Stimulated activated CD4-positive, alpha-beta T cell treated with anti-CD3 and anti-CD28 coated beads, Interleukin-4, amount 100 ng/mL, for 4 hours (primary cell): ENCODE measurements at regions not wholly inside any gene's neighbourhood (a gene's known extent, or its start where the extent isn't known, plus 50 kb on each side); places are given as distances from the start of the nearest gene placed in this dataset.
A peak's percentile ranks its signal among the peaks of the same experiment; 100 is the strongest.

ENCODE experiments used
- DNase-seq, 2 experiments: peaks; one replicate each; pipeline ENCODE4 v3.0.0-alpha.2; 2020

DNA sequence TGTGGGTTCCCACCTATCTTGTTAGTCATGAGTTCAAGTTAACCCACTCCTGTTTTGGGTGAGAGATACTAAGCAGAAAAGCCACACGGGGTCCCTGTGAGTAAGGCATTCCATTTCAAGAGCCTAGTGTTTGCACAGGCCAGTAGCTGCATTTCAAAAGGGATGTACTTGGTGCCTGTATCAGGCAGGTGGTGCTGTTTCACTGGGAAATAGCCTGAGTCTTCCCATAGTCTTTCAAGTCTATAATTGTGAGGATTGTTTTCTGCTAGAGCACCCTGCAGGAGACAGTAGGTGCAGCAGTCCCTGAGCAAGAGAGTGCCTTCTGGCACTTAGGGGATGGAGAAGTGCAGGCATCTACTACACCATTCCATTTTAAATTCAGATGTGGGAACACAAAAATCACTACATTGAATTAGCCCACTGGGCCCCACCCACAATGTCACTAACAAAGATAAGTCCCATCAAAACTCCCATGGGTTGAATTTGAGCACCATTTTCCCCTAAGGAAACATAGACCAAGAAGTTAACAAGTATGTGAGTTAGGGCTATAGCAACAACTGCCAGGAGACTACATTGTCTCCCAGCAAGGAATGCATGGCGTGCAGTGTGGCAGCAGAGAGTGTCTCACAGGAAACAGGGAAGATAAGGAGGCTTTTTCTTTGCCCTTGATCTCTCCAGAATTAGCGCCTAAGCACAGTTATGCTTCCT lies 263.2 kb downstream of the COX7C start:
- peak in 1 of 2 experiments; percentile 15 for DNase-seq

DNA sequence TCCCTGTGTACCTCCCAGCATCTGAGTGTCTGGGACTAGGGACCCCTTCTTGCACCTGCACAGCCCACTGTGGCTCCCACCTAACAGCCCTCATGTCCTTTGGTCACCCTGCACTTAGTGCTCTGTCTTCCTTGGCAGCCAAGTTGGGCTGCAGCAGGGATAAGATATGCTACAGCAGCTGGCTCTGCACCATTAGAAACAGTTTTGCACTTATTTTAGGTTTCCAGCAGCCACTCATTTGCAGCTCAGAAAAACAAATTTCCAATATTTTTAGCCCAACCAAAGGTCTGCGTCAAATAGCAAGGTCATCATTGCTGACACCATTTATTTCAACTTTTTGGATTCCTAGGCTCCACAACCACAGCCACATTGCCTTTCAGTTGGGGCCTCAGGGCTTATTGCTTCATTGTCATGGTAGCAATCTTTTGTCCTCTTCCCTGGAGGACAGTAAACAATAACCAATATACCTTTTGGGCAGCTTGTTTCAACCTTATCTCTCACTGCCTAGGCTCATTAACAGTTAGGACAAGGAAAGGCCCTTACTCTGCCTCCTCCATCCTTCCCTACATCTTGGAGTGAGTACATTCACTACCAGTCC lies 263.9 kb downstream of the COX7C start:
- no peak for DNase-seq

DNA sequence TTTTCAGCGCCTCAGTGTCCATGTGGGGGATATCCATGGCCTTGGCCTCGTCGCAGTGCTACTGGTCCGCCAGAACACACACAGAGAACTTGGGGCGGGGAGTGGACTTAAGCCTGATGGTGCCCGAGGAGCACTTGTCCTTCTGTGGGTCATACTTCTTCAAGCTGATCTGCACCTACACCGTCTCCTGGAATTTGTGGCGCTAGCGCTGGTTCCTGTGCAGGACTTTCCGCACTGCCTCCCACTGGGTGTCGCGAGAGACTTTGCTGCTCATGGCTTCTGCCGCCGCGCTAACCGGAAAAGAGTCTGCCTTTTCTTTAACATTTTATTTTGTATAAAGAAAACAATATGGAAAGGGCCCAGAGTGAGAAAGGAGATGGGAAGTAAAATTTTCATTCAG lies 266.9 kb downstream of the COX7C start:
- DNase-seq = no peak

DNA sequence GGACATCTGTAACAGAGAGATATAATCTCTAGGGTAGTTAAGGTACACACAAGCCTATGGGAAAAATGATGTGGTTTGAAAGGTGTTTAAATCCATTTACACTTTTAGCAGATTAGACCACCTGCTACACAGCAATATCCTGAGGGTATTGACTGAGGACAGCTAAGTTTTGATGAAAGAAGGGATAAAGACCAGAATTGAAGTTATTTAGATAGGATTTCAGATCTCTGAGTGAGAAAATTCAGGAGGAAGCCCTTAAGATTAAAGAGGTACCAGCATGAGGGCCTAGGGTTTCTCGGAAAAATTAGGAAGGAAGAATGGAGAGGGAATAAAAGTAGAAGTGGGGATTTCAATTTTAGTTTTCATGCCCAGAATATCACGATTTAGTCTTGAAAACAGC lies 267.3 kb downstream of the COX7C start:
- no peak for DNase-seq

DNA sequence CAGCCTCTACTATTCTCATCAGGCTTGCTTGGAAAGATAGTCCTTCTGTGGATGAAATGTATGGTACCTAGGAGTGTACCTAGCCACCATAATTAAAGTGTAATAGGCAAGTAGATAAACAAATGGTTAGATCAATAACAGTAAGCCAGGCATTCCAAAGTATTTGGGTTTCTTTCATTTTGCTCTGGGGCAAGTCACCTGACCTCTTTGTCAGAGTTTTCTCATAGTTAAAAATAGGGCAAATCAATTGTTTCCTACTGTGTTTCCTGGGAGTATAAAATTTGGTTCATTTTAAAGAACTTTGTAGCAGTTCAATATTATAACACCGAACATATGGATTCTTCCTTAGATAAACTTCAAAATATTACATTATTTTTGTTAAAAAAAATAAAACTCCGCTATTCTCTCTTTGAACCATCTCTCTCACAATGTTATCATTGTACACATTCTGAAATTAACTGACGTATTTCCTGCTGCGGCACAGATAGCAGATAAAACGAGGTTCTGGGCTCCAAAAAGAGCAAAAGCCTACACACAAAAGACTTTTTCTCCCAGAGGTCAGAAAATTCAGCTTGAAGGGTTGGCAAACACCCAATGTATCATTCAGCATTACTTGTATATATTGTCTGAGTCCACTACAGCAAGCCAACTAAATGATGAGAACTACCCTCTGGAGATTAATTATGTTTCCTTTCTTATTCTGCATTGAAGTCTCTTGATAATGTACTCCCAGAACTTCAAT lies 267.9 kb downstream of the COX7C start:
- DNase-seq = no peak

DNA sequence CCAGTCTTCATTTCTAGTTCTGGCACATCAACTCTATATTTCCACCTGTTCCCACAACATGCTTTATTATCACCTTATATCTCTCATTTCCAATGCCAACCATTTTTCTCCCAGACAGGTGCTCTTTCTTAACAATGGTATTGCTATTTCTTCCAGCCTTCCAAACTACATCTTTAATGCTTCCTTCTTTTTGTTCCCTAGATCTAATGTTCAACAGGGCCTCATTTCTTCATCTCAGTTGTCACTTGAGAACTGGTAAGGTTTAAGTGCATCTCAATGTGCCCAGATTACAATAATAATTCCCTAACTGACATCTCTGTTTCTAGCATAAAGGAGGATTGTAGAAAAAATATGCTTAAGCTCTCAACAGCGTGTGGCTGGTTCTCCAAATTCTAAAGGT lies 272.6 kb downstream of the COX7C start:
- no peak for DNase-seq

DNA sequence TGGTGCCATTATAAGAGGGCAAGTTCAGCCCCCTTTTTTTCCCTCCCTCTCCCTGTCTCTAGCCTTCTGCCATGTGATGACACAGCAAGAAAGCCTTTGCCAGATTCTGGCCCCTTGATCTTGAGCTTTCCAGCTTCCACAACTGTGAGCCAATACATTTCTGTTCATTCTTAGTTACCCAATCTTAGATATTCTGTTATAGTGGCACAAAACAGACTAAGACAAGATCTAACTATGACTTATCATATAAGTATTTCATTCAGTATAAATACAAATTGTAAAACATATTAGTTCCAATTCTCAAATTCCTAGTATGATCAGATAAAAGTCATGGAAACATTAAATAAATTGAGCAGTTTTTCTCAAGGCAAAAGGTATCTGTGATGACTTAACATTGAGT lies 276.3 kb downstream of the COX7C start:
- DNase-seq = no peak

DNA sequence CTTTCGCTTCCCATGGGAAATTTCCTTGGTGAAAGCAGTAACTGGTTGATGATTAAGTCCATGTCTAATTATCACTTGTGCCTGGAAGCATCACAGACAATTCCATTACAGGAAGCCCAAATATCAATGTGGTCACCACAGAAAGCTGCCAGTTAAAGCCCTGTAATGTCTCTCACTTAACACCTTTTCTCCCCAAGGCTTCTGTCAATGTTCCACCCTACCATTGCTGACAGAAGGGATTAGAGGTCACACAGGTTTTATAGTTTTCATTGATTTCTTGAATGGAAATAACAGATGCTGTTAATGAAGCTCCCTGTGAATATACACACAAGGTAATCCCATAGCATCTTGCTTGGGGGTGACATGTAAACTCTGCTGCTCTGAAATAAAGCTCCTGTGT lies 279.2 kb downstream of the COX7C start:
- no peak for DNase-seq

DNA sequence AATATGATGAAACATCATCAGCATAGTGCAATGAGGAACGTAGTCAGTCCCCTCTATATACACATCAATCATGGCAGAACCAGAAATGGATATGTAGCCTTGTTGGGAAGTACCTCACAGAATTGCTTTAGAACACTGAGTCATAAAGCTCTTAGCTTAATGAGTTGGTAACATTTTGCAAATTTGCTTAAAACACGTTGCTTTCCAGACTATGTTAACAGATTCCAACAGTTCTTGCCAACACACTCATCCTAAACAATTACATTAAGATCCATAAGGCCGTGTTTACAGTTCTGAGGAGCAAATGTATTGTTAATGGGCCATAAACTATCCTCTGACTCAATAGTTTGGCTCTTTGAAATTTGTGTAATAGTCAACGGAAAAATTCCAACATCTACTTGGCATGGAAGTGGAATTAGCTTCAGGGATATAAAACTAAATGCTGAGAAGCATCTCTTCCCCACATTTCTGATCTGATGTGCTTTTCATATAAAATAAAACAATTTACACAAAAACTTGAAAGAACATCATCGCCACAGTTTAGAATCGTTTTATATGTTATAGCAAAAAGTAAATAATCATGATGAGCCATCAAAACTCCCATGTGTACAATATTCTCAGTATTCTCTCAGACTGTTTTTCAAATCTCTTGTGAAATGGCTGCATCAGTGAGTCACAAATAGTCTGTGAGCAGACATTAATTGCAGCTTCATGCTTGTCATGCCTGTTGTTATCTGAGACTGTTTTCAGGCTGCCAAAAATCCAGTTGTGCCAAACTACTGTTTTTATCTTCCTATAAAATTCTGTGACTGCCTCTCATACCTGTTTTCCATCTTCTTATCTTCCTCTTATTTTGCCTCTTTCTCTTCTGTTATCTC lies 291.9 kb downstream of the COX7C start:
- DNase-seq = no peak

DNA sequence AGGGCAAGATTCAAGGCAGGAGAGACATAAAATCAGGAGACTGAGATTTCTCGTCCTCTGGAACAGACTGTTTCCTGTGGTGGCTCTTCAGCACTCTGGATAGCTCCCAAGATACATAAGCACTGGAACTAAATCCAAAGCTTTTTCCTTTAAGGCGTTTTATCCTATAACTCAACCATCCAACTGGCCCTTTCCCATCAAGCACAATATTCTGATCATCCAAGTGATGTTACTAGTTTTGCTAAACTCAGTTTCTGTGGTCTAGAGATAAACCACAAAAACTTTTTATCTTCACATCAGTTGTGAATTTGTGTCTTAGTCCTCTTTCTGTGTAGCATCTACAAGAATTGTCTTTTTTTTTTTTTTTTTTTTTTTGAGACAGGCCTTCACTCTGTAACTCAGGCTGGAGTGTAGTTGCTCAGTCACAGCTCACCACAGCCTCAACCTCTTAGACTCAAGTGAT lies 299.4 kb downstream of the COX7C start:
- DNase-seq = no peak

DNA sequence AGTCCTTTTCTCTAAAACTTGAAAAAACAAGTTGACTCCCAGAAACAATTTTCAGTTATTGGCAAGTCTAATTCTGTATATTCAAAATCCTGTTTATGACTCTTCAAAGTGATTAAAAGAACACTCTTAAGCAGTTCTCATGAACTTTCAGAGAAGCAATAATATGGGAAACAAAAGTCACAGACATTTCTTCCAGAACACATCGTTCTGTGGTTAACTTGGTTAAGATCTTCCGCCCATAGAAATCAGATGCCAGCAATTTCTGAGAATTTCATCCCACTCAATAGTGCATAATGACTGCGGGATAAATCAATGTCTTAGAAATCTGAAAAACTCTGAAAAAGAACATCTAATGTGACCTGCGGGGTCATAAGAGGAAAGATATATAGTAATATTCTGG lies 300.5 kb downstream of the COX7C start:
- DNase-seq = no peak

DNA sequence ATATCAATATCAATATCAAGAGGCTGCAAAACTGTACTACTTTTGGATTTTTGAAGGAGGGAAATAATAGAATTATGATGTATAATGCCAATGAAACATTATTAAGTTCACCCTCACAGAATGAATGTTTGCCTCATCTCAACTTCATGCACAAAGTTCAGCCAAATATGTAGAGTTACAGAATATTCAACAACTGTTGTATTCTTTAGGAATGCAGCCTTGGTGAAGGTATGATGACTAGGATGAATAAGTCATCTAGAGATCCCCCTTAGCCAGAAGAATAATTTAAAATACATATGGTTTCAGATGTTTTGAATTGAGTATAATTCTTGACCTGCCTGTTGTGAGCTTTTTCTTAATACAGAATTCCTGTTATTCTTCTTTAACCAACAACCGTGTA lies 308.3 kb downstream of the COX7C start:
- no peak for DNase-seq

DNA sequence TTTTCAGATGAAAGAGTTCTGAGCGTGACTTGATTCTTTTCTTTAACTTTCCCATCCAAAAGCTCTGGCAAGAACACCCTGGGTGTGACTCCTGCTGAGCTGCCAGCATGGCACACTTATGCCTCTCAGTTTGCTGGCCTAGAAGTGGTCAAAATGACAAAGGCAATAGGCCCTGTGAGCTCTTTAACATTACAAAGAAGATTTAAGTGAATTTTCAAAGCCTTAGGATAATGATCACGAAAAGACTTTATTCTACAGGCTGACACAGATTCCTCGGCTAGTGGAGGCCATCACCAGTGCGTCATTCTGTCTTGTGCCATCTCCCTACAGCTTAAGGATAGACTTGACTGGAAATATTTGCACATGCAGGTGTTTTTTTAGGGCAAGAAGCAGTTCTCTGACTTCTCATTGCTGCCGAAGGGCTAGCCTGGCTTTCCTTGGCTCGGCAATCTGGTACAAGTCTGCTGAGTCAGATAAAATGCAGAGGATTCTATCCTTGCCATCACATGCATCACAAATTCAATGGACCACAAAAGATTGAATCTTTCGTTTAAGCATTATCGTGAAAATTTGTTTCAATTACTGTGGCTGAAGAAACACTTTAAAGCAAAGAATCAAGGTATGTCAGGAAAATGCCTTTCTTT lies 311.5 kb downstream of the COX7C start:
- no peak for DNase-seq

DNA sequence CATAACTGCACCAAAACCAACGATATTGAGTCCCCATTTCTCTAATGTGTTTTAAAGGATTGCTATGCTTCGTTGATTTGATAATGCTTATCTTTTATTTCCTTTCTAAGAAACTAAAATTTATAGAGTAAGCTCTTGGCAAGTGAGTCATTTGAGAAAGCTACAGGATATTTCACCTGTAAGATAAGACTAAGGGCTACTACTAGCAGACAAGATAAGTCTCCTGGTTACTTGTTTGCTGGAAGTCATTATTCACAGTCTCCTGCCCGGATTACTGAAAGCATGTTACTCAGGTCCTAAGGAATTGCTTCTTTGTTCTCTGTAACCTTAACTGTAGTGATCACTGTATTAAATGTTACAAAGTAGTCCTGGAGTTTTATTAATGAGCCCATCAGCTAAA lies 315.9 kb upstream of the RASA1 start:
- no peak for DNase-seq

DNA sequence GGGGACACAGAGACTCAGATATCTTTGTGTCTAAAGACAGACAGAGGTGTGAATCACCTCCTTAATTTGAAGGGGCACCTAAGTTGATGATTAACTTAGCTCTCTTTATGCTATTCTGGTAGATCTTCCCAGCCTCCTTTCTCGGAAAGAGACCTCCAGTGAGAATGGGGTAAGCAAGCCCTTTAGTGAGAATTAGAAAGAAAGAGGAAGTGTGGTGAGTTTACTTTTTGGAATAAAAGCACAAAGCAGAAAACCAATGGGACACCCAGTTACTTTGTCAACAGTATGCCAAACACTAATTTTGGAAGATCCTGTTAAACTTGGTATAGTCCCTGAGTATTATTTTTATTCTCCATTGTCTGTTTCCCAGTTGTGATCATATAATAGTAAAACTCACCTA lies 302.8 kb upstream of the RASA1 start:
- DNase-seq = no peak

DNA sequence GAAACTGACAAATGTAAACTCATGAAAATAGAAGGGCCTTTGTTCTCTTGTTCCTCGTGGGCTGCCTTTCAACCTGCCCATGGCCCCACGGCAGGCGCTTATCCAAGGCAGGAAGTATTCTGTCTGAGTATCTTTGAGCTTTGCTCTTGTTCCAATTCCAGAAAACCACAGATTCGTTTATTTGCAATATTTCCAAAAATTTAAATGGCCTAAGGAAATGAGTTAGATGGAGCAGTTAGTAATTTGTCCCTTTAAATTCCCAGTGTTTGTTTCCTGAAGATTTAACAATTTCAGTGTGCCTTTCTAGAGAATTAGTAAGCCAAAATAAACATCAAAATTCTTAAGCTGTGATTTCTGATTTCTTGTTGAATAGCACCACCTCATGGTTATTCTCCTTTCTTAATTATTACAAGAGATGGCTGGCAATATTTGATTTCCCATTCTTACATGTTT lies 299.4 kb upstream of the RASA1 start:
- no peak for DNase-seq

DNA sequence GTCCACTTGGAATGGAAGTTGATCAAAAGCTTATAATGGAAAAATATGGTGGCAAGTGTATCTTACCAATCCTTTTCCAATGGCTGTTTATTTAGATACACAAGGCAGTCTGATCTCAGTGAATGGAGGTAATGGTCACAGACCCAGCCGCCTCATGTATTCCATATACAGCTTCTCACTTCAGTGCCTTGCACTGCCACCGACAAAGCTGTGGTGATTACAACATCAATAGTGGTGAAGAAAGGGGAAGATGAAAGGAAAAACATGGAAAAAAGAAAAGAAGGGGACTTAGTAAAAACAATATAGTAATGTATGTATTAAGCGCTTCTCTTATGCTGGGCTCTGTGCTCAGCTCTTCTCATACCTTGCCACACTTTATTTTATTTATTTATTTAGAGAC lies 297.3 kb upstream of the RASA1 start:
- no peak for DNase-seq

DNA sequence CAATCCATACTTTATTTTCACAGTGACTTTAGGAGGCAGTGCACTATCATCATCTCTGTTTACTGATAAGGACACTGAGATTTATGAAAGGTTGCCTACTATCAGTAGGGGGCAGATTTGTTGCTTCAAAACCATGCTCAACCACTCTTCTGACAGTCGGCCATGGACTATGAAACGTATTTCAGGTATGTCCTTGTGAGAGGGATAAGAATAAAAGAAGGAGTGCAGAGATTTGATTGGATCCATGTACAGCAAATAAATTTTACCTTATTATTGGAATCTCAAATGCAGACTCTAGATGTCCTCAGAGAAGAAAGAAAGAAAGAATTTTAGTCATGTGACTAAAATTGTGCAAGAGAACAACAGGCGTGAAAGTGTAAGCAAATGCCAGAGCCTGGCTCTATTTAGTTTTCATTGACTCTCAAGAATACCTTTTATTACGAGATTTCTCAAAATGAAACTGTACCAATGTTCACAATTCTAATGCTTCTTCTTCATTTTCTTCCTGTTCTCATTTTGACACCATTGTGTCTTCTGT lies 296.6 kb upstream of the RASA1 start:
- DNase-seq = no peak

DNA sequence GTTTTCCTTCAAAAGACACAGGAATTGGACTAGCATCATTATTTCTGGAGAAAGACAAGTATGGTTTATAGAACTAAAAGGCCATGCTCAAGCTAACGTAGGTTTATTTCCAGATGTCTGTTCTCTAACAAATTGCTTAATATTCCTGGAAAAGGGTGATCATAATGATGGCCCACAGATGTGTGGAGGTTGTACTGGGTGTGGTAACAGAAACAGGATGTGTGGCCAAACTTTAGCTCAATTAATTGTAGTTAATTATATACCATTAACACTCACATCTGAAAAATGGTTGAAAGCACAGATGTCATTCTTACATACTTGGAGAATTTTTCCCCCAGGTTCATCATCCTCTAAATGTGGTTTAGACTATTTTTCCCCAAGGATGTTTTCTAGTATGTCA lies 292.7 kb upstream of the RASA1 start:
- DNase-seq = no peak

DNA sequence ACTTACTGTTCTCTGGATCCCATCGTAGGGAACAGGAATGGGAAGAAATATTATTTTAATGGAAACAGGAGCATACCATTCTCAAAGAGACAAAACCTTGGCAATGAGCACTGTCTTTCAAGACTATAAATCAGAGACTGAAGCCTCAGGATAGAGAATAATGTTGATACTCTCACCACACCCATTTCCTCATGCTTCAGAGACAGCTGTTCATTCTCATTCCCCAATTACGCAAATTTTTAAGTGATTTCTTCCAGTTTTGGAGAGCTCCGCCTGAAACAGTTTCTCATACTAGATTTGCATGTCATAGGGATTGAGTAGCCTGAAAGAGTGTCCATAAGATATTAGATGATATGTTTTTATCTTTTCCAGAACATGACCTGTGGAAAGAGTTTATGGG lies 290.5 kb upstream of the RASA1 start:
- DNase-seq = no peak

DNA sequence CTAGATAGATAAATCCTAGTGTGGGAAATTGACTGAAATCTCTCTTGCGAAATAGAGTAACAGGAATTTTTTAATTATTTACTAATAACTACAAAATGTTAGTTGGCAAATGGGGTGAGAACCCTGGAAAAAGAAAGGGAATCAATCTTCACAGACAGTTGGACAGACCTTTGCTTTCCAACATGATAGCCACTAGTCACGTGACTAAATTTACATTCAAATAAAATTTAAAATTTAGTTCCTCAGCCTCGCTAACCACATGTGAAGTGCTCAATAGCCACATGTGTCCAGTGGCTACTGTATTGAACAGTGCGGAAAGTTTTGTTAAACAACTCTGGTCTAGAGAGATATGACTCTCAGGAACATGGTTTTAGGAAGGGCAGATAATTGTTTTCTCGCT lies 289.9 kb upstream of the RASA1 start:
- no peak for DNase-seq

DNA sequence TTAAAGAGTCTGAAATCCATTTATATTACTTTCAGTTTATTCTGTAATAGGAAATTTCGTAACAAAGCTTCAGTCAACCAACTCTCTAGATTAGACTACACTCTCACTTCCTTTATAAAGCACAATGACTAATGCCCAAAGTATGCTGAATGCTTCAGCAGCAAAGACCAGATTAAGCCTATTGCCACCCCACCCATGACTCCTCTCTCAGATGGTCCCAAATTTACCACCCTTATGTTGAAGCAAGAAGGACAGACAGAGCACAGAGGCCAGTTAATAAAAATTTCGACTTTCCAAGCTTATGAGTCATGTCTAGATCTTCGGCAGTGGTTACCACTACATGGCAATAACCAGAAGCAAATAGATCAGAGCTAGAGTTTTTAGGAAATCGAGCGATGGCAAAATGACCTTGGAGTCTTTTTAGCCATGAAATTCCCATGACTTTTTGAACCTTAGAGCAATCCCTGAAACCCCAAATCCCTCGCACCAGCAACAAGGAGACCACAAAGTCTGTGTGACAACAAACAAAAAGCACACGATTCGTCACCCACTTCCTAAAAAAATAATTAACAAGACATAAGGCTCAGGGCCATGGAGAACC lies 287.8 kb upstream of the RASA1 start:
- DNase-seq = no peak
